Panc1 (cell line): ENCODE measurements at regions not wholly inside any gene's neighbourhood (a gene's known extent, or its start where the extent isn't known, plus 50 kb on each side); places are given as distances from the start of the nearest gene placed in this dataset.

Experiments
- ATAC-seq: fragments of 200-7000 bp; cut with Tn5 transposase; 2 replicates; pipeline ENCODE4 v1.9.1; 2020; ENCODE audit warnings: mild to moderate bottlenecking, moderate library complexity
- BruUV-seq: library from RNA; stranded (reverse); fragments of 400-500 nt; replicated peaks from 2 replicates; lab custom pipeline; 2021; lab: Mats Ljungman, UMichigan
- CTCF ChIA-PET: fragments of 300-600 bp; sonication (Branson Sonifier 250); formaldehyde crosslinking; loops from one replicate; lab custom pipeline; 2022; ENCODE audit warnings: antibody characterized with exemption; lab: Charles Lee
- POLR2A ChIA-PET: fragments of 300-600 bp; sonication (Branson Sonifier 250); formaldehyde crosslinking; loops from one replicate; lab custom pipeline; 2022; ENCODE audit warnings: antibody characterized with exemption; lab: Charles Lee
- DNase-seq: peaks from one replicate; pipeline ENCODE4 v3.0.0-alpha.2; 2010; ENCODE audit warnings: low read depth, low spot score
- H3K27ac ChIP-seq: 2 replicates; pipeline ENCODE4 v1.5.1; 2011; ENCODE audit warnings: mild to moderate bottlenecking, low read length, inconsistent platforms
- H3K27me3 ChIP-seq: fragments of 200-500 bp; sonication (Bioruptor generic); 2 replicates; pipeline ENCODE4 v1.6.0; 2014; ENCODE audit warnings: low read length, inconsistent platforms; ENCODE audit not compliant: control insufficient read depth, insufficient read depth
- H3K36me3 ChIP-seq: fragments of 200-500 bp; sonication (Bioruptor generic); 2 replicates; pipeline ENCODE4 v1.5.1; 2014; ENCODE audit warnings: inconsistent platforms, mild to moderate bottlenecking, low read length, moderate library complexity; ENCODE audit not compliant: control insufficient read depth, insufficient read depth
- H3K4me1 ChIP-seq: 2 replicates; pipeline ENCODE4 v1.5.1; 2011; ENCODE audit warnings: inconsistent platforms, mild to moderate bottlenecking, low read length, moderate library complexity; ENCODE audit not compliant: control insufficient read depth, insufficient read depth
- H3K4me3 ChIP-seq, 2 experiments: 2 replicates each; pipeline ENCODE4 v1.5.1; 2011 to 2012; ENCODE audit warnings: low read depth in 2 of 2, low read length in 2 of 2, mild to moderate bottlenecking in 2 of 2, inconsistent platforms in 1 of 2, moderate library complexity in 1 of 2
- H3K9me3 ChIP-seq: fragments of 200-500 bp; sonication (Bioruptor generic); 2 replicates; pipeline ENCODE4 v1.5.1; 2014; ENCODE audit warnings: low read depth, mild to moderate bottlenecking, inconsistent platforms, low read length, moderate library complexity; ENCODE audit not compliant: control insufficient read depth, insufficient read depth
- POLR2AphosphoS5 ChIP-seq: IDR thresholded peaks from 2 replicates; pipeline ENCODE4 v1.6.1; 2012; ENCODE audit warnings: mild to moderate bottlenecking, low read depth, low read length, moderate library complexity
- REST ChIP-seq, 2 experiments: IDR thresholded peaks; 2 replicates each; pipeline ENCODE4 v1.6.1; 2011 to 2012; ENCODE audit warnings: low read depth in 2 of 2, control low read depth in 1 of 2, low read length in 1 of 2, mild to moderate bottlenecking in 1 of 2, moderate library complexity in 1 of 2; ENCODE audit not compliant: insufficient read depth in 1 of 2
- SIN3A ChIP-seq: IDR thresholded peaks from 2 replicates; pipeline ENCODE4 v1.6.1; 2012; ENCODE audit warnings: low read depth, mild to moderate bottlenecking, low read length, moderate library complexity, borderline replicate concordance; ENCODE audit not compliant: insufficient read depth
- TCF7L2 ChIP-seq: IDR thresholded peaks from 2 replicates; pipeline ENCODE4 v1.6.1; 2011; ENCODE audit warnings: mild to moderate bottlenecking, low read depth, low read length, inconsistent platforms
- in situ Hi-C: cut with HindIII; loops from 2 replicates; pipeline ENCODE4 v1.10.0; 2016; ENCODE audit warnings: low sequenced_read_pairs, low pct_unique_long_range_greater_than_20kb
- intact Hi-C: fragments of 100-400 bp; cut with micrococcal nuclease; formaldehyde crosslinking; loops from one replicate; pipeline ENCODE4 v1.10.0; 2022; ENCODE audit not compliant: unreplicated experiment
- TF ChIP-seq, protein P1 (sequence below): fragments of 450-650 bp; IDR thresholded peaks from 2 replicates; pipeline ENCODE4 v1.5.1; 2017; ENCODE audit warnings: mild to moderate bottlenecking

DNA sequence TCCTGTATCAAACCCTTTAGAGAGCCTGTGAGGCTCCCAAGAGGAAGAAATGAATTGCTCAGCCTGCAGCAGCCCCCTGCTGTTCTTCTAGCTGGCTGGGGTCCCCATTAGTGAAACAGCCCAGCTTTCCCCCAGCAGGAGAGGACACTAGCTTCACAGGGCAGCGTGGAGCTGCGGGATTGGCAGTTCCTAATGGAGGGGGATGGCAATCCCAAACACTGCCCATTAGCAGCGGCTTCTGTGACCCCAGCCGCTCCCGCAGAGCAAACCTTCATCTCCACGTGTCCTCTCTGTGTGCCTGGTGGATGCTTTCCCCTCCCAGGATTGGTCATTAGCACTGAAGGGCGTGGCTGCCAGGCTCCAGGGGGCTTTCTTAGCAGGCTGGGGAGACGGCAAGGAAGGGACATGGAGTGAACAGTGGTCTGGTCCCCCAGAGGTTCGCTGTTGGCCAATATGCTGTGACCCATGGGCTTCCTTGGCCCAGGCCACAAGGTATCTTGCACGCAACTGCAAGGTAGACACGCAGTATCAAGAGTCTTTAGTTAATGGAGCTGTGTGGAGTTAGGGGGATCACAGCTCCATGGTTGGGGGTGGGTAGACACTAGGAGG lies 322.5 kb upstream of the ZMIZ1 start:
- TF ChIP-seq SIN3A (no peak), REST (IDR thresholded peaks at IDR 0.05; ENCODE audit: insufficient read depth in 1 of 2, low read depth in 2 of 2, low read length in 1 of 2) (no peak), POLR2AphosphoS5 (no peak), TCF7L2 (no peak)
- TF ChIP-seq, protein P1, sequence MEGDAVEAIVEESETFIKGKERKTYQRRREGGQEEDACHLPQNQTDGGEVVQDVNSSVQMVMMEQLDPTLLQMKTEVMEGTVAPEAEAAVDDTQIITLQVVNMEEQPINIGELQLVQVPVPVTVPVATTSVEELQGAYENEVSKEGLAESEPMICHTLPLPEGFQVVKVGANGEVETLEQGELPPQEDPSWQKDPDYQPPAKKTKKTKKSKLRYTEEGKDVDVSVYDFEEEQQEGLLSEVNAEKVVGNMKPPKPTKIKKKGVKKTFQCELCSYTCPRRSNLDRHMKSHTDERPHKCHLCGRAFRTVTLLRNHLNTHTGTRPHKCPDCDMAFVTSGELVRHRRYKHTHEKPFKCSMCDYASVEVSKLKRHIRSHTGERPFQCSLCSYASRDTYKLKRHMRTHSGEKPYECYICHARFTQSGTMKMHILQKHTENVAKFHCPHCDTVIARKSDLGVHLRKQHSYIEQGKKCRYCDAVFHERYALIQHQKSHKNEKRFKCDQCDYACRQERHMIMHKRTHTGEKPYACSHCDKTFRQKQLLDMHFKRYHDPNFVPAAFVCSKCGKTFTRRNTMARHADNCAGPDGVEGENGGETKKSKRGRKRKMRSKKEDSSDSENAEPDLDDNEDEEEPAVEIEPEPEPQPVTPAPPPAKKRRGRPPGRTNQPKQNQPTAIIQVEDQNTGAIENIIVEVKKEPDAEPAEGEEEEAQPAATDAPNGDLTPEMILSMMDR, result no peak
- ATAC-seq (no peak), DNase-seq (no peak)
- Histone ChIP-seq H3K9me3 (no peaks in the 10 kb centered on the region), H3K4me3 (no peak overlapping the region), H3K27me3 (peaks cover 3% of the 10 kb centered on the region; the same call in 1 of the 2 replicates), H3K36me3 (no peaks in the 10 kb centered on the region), H3K27ac (no peak overlapping the region), H3K4me1 (no peaks in the 10 kb centered on the region)
- in situ Hi-C loops, result no loop called here
- CTCF ChIA-PET, result no interaction called here
- intact Hi-C loops, result no loop called here
- no TSS peak for BruUV-seq
- POLR2A ChIA-PET, result no interaction called here

GRCh38 chr10:78747401-78748234 lies 321.1 kb upstream of the ZMIZ1 start:
- in situ Hi-C loops, result no loop called here
- no peak overlapping the region for H3K27ac ChIP-seq

More at GRCh38 chr10:78747401-78748234, 321.1 kb upstream of the ZMIZ1 start:
- no peaks in the 10 kb centered on the region for H3K36me3 ChIP-seq
- intact Hi-C loops, result no loop called here
- no peaks in the 10 kb centered on the region for H3K4me1 ChIP-seq
- H3K9me3 ChIP-seq, result no peaks in the 10 kb centered on the region
- no peak overlapping the region for H3K4me3 ChIP-seq
- POLR2A ChIA-PET, result no interaction called here
- no peak for DNase-seq
- ATAC-seq, result no peak
- TF ChIP-seq, protein P1, result no peak
- no peak for TF ChIP-seq POLR2AphosphoS5
- no peak for TF ChIP-seq SIN3A
- no TSS peak for BruUV-seq
- peaks cover 3% of the 10 kb centered on the region; the same call in 1 of the 2 replicates for H3K27me3 ChIP-seq
- CTCF ChIA-PET, result no interaction called here
